Ovary (tissue), 7 donors: ENCODE measurements at regions not wholly inside any gene's neighbourhood (a gene's known extent, or its start where the extent isn't known, plus 50 kb on each side); places are given as distances from the start of the nearest gene placed in this dataset.

Experiments
- DNase-seq, 5 donors: peaks; one replicate each; pipeline ENCODE4 v3.0.0-alpha.2; 2019 to 2020
- H3K27ac ChIP-seq, 2 donors: fragments of 200-600 bp; one replicate each; pipeline versions ENCODE4 v1.5.1 to v1.8.0; 2019 to 2022
- H3K27me3 ChIP-seq: fragments of 200-600 bp; one replicate; pipeline ENCODE4 v1.8.0; 2022
- H3K36me3 ChIP-seq: fragments of 200-600 bp; sonication (generic); one replicate; pipeline ENCODE4 v1.5.1; 2019
- H3K4me1 ChIP-seq: one replicate; pipeline ENCODE4 v1.8.1; 2013; ENCODE audit warnings: mild to moderate bottlenecking, moderate library complexity; ENCODE audit not compliant: insufficient read depth
- H3K4me3 ChIP-seq: fragments of 200-600 bp; sonication (generic); one replicate; pipeline ENCODE4 v1.5.1; 2017
- H3K9me3 ChIP-seq, 2 donors: fragments of 200-600 bp in 1 of 2; sonication (generic) in 1 of 2; one replicate each; pipeline versions ENCODE4 v1.5.1 to v1.8.1; 2013 to 2019; ENCODE audit warnings: mild to moderate bottlenecking in 1 of 2, moderate library complexity in 1 of 2
- CTCF ChIP-seq, 3 donors: fragments of 450-650 bp in 2 of 3; fragments of 200-600 bp in 1 of 3; IDR thresholded peaks; one replicate each; pipeline versions ENCODE4 v1.5.1 to v1.8.0; 2016 to 2022; ENCODE audit warnings: antibody characterized with exemption in 3 of 3, mild to moderate bottlenecking in 1 of 3
- EP300 ChIP-seq: sonication (generic); formaldehyde crosslinking; IDR thresholded peaks from one replicate; pipeline ENCODE4 v1.6.1; 2017; ENCODE audit warnings: antibody characterized with exemption
- POLR2A ChIP-seq: fragments of 450-650 bp; IDR thresholded peaks from one replicate; pipeline ENCODE4 v1.6.1; 2017; ENCODE audit warnings: antibody characterized with exemption, mild to moderate bottlenecking, moderate library complexity
- WGBS, 3 donors: extraction: QIAGEN DNeasy Blood & Tissue Kit in 1 of 3; methylation state at CpG; one replicate each; pipeline versions ENCODE4 v1.1.5 to v1.1.7; 2013 to 2017; 5-methylcytosine and 5-hydroxymethylcytosine counted together
- intact Hi-C, 4 donors: fragments of 100-400 bp; cut with DNase I; formaldehyde crosslinking; loops; one replicate each; pipeline versions ENCODE4 v1.11.0 to v1.15.1; 2022 to 2023
- donor health status: DM: no; HTN: no; CAD: no; lungs with moderate emphysema.
- donor health status: DM: no; HTN: no; CAD: no.
- donor health status: Bipolar disorder and iron deficiency.
- donor health status: DM: no; HTN: no; CAD: no.
- donor health status: DM: yes; HTN: yes; CAD: no.

GRCh38 chr3:117874904-117875874 lies 1159.5 kb downstream of the IGSF11 start:
- no peak overlapping the region for H3K4me3 ChIP-seq
- H3K9me3 ChIP-seq = no peaks in the 10 kb centered on the region
- WGBS, 3 donors = 82 to 95% (median 92%) methylated on average over 1 of the region's 1 CpG
- no peaks in the 10 kb centered on the region for H3K27me3 ChIP-seq
- H3K4me1 ChIP-seq = peaks cover 4% of the 10 kb centered on the region
- intact Hi-C loops = no loop called here
- DNase-seq = no peak
- TF ChIP-seq EP300 (no peak), POLR2A (no peak), CTCF (IDR thresholded peaks at IDR 0.05) (no peak)
- no peak overlapping the region for H3K27ac ChIP-seq
- no peaks in the 10 kb centered on the region for H3K36me3 ChIP-seq

GRCh38 chr3:117875887-117876286 lies 1158.8 kb downstream of the IGSF11 start:
- 93 to 98% (median 97%) methylated on average over 1 of the region's 1 CpG for WGBS, 3 donors
- Histone ChIP-seq H3K9me3 (no peaks in the 10 kb centered on the region), H3K27ac (no peak overlapping the region), H3K36me3 (no peaks in the 10 kb centered on the region), H3K27me3 (no peaks in the 10 kb centered on the region), H3K4me3 (no peak overlapping the region), H3K4me1 (peaks cover 4% of the 10 kb centered on the region)
- intact Hi-C loops = no loop called here
- TF ChIP-seq POLR2A (no peak), CTCF (IDR thresholded peaks at IDR 0.05) (no peak), EP300 (no peak)
- no peak for DNase-seq

- Histone ChIP-seq H3K27me3 (no peaks in the 10 kb centered on the region), H3K27ac (no peak overlapping the region), H3K4me1 (no peaks in the 10 kb centered on the region), H3K4me3 (no peak overlapping the region), H3K36me3 (no peaks in the 10 kb centered on the region), H3K9me3 (no peaks in the 10 kb centered on the region)
- 84 to 94% (median 91%) methylated on average over 2 of the region's 2 CpGs for WGBS, 3 donors
- intact Hi-C loops = no loop called here
- TF ChIP-seq CTCF (IDR thresholded peaks at IDR 0.05) = no peak
- no peak for TF ChIP-seq POLR2A
- TF ChIP-seq EP300 = no peak
- DNase-seq = no peak
These were observed 1154.0 kb downstream of the IGSF11 start for GRCh38 chr3:117880638-117881037.

GRCh38 chr3:117881210-117881609 lies 1153.4 kb downstream of the IGSF11 start:
- H3K9me3 ChIP-seq = no peaks in the 10 kb centered on the region
- no peaks in the 10 kb centered on the region for H3K27me3 ChIP-seq
- intact Hi-C loops = no loop called here
- WGBS, 3 donors = 79 to 89% (median 85%) methylated on average over 2 of the region's 2 CpGs
- DNase-seq = no peak
- no peaks in the 10 kb centered on the region for H3K4me1 ChIP-seq
- no peaks in the 10 kb centered on the region for H3K36me3 ChIP-seq
- no peak overlapping the region for H3K4me3 ChIP-seq
- TF ChIP-seq POLR2A (no peak), CTCF (IDR thresholded peaks at IDR 0.05) (no peak), EP300 (no peak)
- H3K27ac ChIP-seq = no peak overlapping the region
